ENCODE measurements at regions not wholly inside any gene's neighbourhood (a gene's known extent, or its start where the extent isn't known, plus 50 kb on each side); places are given as distances from the start of the nearest gene placed in this dataset.
A peak's percentile ranks its signal among the peaks of the same experiment; 100 is the strongest.
"Not testable (repeated sequence)": the region's sequence is repeated elsewhere in the genome, so short reads cannot be mapped to it uniquely, and the experiment has no call there.

- Histone ChIP-seq H3K36me3 (no peaks in the 10 kb centered on the region), H3K9me3 (no peaks in the 10 kb centered on the region), H3K27me3 (peaks cover 0 to 3% (median 0%) of the 10 kb centered on the region in 4 donors), H3K4me1 (no peaks in the 10 kb centered on the region), H3K4me3 (no peak overlapping the region), H3K27ac (no peak overlapping the region)
- FAIRE-seq (no peak), DNase-seq (no peak), ATAC-seq (no peak)
- no peak for TF ChIP-seq CTCF (IDR thresholded peaks at IDR 0.05)
- intact Hi-C loops (cut with DNase I), result no loop called here
- WGBS, 2 donors, result 69 to 75% methylated on average over 2 of the region's 2 CpGs
These were observed 302.4 kb downstream of the PREX1 start for GRCh38 chr20:48525400-48525799.

DNA sequence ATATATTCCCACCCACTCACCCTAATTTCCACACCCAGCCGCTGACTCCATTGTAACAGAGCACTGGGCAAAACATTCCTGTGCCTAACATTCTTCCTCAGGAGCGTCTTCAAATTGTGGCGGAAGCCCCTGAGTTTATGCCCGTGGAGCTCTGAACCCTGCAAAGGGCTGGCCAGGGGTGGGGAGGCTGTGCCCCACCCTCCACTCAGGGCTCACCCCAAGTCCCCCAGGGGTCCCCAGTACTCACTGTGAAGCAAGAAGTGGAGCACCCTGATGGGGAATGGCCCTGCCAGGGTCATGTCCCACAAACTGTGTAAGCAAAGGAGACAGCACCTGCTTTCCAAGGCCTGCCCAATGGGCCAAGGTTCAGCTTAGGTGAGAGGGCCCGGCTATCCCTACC lies 303.2 kb downstream of the PREX1 start:
- Histone ChIP-seq H3K27ac (no peak overlapping the region), H3K9me3 (no peaks in the 10 kb centered on the region), H3K36me3 (no peaks in the 10 kb centered on the region), H3K4me1 (no peaks in the 10 kb centered on the region), H3K27me3 (peaks cover 0 to 3% (median 0%) of the 10 kb centered on the region in 4 donors), H3K4me3 (no peak overlapping the region)
- FAIRE-seq (no peak), DNase-seq (no peak), ATAC-seq (no peak)
- WGBS, 2 donors, result 68 to 75% methylated on average over 5 of the region's 5 CpGs
- intact Hi-C loops (cut with DNase I), result no loop called here
- no peak for TF ChIP-seq CTCF (IDR thresholded peaks at IDR 0.05)

DNA sequence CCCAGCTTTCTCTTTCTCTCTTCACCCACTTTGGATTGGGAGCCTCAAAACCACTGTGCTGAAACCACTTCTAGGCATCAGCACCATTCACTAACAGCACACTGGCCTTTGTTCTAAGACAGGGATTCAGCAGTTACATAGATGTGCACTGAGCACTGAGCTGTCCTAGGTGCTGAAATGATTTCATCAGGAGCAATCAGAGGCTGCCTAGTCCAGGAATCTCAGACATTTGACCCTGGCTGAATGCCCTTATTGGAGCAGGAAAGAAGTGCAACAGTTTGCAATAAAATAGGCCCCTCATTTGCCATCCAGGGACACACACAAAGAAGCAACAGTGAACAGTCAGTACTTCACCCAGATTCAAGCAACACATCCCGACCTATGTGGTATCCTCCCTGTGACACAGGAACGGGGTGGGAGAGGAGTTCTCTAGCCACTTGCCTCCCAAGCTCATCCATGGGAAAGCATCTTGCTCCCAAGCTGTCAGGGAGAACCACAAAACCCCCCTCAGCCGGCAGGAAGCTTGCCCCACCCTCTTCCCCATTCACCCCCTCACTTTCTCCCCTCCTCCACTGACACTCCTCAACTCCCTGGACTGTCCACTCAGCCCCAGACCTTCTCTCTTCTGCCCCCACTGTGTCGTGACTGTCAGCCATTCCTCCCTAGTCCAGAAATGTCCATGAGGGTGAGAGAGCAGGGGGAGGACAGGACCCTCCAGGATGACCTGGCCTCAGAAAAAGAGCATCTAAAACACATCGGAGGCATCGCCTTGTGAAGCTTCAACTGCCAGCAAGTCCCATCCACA lies 304.4 kb downstream of the PREX1 start:
- TF ChIP-seq CTCF (IDR thresholded peaks at IDR 0.05), result no peak
- intact Hi-C loops (cut with DNase I), result no loop called here
- Histone ChIP-seq H3K4me1 (no peaks in the 10 kb centered on the region), H3K9me3 (no peaks in the 10 kb centered on the region), H3K27me3 (peaks cover 0 to 3% (median 0%) of the 10 kb centered on the region in 4 donors), H3K36me3 (no peaks in the 10 kb centered on the region), H3K27ac (no peak overlapping the region), H3K4me3 (no peak overlapping the region)
- DNase-seq (no peak), FAIRE-seq (no peak), ATAC-seq (peak in 2 of 4 donors; percentile 58 to 83)
- 57 to 63% methylated on average over 6 of the region's 6 CpGs for WGBS, 2 donors

DNA sequence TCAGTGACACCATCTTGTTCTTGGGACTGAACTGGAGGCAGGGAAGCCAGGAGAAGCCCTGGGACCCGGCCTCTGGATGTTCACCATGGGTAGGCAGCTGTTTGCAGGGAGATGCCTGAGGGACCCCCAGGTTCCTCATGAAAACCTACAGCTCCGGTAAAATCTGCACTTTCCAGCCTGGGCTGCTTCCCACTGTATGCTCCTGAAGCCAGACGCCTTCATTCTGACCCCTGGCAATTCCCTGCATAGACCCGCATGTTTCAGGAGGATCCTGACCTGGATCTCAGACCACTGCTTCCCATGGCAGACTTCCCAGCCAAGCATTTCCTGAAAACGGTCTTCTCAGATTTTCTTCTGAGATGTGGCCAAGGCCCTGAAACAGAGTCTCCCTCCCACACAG lies 306.7 kb downstream of the PREX1 start:
- WGBS, 2 donors, result 64 to 71% methylated on average over 5 of the region's 5 CpGs
- Histone ChIP-seq H3K27me3 (no peaks in the 10 kb centered on the region), H3K27ac (no peak overlapping the region), H3K4me1 (no peaks in the 10 kb centered on the region), H3K4me3 (no peak overlapping the region), H3K36me3 (no peaks in the 10 kb centered on the region), H3K9me3 (no peaks in the 10 kb centered on the region)
- no peak for TF ChIP-seq CTCF (IDR thresholded peaks at IDR 0.05)
- intact Hi-C loops (cut with DNase I), result no loop called here
- no peak for ATAC-seq
- no peak for FAIRE-seq
- no peak for DNase-seq

DNA sequence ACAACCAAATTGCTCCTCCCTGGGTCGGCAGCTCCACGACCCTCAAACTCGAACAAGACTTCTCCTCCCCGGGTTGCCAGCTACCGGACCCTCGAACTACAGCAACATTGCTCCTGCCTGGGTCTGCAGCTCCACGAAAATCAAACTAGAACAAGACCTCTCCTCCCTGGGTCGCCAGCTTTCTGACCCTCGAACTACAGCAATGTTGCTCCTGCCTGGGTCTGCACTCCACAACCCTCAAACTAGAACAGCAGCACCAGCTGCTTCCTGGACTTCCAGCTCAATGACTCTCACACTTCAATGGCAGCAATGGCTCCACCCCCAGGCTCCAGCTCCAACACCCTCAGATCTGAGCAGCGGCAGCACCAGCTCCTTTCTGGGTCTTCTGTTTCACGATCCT lies 311.6 kb downstream of the PREX1 start:
- not testable (repeated sequence) for DNase-seq, FAIRE-seq, H3K4me1 ChIP-seq, H3K9me3 ChIP-seq, H3K27ac ChIP-seq, H3K27me3 ChIP-seq, H3K4me3 ChIP-seq, H3K36me3 ChIP-seq
- peak in 1 of 4 donors; percentile 50 for ATAC-seq
- WGBS, 2 donors, result 34 to 49% methylated on average over 11 of the region's 11 CpGs
- intact Hi-C loops (cut with DNase I), result loop anchor here in 2 of 3 donors (5.0 to 10.0 kb wide), 2 partner anchors 619 to 621 kb away; no protein-coding TSS in a partner anchor

- not testable (repeated sequence) for ATAC-seq, H3K9me3 ChIP-seq, H3K4me1 ChIP-seq, FAIRE-seq, H3K4me3 ChIP-seq, H3K27ac ChIP-seq, DNase-seq, H3K36me3 ChIP-seq, H3K27me3 ChIP-seq
- intact Hi-C loops (cut with DNase I), result loop anchor here in 1 of 3 donors (10.0 kb wide), 1 partner anchor 620 kb away; no protein-coding TSS in a partner anchor
- WGBS, 2 donors, result 46 to 58% methylated on average over 9 to 10 of the region's 12 CpGs
These were observed 313.2 kb downstream of the PREX1 start for GRCh38 chr20:48514577-48514976.

- 47 to 66% methylated on average over 13 to 16 of the region's 16 CpGs for WGBS, 2 donors
- H3K9me3 ChIP-seq, H3K27me3 ChIP-seq, H3K4me1 ChIP-seq, H3K36me3 ChIP-seq, DNase-seq, H3K27ac ChIP-seq, H3K4me3 ChIP-seq, ATAC-seq, FAIRE-seq: not testable (repeated sequence)
- intact Hi-C loops (cut with DNase I), result loop anchor here in 1 of 3 donors (10.0 kb wide), 1 partner anchor 618 kb away; no protein-coding TSS in a partner anchor
These were observed 315.3 kb downstream of the PREX1 start for GRCh38 chr20:48512539-48512938.

GRCh38 chr20:48505066-48505465 lies 322.7 kb downstream of the PREX1 start:
- H3K27ac ChIP-seq; H3K27me3 ChIP-seq; H3K9me3 ChIP-seq; FAIRE-seq; H3K4me1 ChIP-seq; DNase-seq; H3K36me3 ChIP-seq; H3K4me3 ChIP-seq; ATAC-seq; intact Hi-C loops (cut with DNase I): not testable (repeated sequence)
- 41 to 56% methylated on average over 12 of the region's 12 CpGs for WGBS, 2 donors
